ENCODE measurements at regions not wholly inside any gene's neighbourhood (a gene's known extent, or its start where the extent isn't known, plus 50 kb on each side); places are given as distances from the start of the nearest gene placed in this dataset.
"Not testable (repeated sequence)": the region's sequence is repeated elsewhere in the genome, so short reads cannot be mapped to it uniquely, and the experiment has no call there.

GRCh38 chr3:17820704-17821103 lies 78.3 kb upstream of the TBC1D5 start:
- no peak for DNase-seq

- no peak for DNase-seq
Measured at GRCh38 chr3:17820275-17820674, 77.8 kb upstream of the TBC1D5 start.

DNA sequence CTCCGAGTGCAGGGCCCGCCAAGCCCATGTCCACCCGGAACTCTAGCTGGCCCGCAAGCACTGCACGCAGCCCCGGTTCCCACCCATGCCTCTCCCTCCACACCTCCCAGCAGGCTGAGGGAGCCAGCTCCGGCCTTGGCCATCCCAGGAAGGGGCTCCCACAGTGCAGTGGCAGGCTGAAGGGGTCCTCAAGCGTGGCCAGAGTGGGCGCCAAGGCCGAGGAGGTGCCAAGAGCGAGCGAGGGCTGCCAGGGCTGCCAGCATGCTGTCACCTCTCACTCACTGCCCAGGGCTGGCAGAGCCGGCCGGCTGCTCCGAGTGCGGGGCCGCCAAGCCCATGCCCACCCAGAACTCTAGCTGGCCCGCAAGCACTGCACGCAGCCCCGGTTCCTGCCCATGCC lies 75.5 kb upstream of the TBC1D5 start:
- DNase-seq, result not testable (repeated sequence)

GRCh38 chr3:17817545-17817944 lies 75.1 kb upstream of the TBC1D5 start:
- DNase-seq, result no peak

DNA sequence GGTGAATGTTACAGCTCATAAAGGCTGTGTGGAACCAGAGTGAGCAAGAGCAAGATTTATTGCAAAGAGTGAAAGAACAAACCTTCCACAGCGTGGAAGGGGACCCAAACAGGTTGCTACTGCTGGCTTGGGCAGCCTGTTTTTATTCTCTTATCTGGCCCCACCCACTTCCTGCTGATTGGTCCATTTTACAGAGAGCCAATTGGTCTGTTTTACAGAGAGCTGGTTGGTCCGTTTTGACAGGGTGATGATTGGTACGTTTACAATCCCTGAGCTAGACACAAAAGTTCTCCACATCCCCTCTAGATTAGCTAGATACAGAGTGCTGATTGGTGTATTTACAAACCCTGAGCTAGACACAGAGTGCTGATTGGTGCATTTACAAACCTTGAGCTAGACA lies 74.4 kb upstream of the TBC1D5 start:
- DNase-seq, result not testable (repeated sequence)

- DNase-seq, result not testable (repeated sequence)
Measured at GRCh38 chr3:17812328-17812727, 69.9 kb upstream of the TBC1D5 start.

- DNase-seq, result no peak
Measured at GRCh38 chr3:17811646-17812045, 69.2 kb upstream of the TBC1D5 start.

GRCh38 chr3:17810759-17811158 lies 68.3 kb upstream of the TBC1D5 start:
- DNase-seq, result no peak

- no peak for DNase-seq
Measured at GRCh38 chr3:17808994-17809393, 66.6 kb upstream of the TBC1D5 start.

DNA sequence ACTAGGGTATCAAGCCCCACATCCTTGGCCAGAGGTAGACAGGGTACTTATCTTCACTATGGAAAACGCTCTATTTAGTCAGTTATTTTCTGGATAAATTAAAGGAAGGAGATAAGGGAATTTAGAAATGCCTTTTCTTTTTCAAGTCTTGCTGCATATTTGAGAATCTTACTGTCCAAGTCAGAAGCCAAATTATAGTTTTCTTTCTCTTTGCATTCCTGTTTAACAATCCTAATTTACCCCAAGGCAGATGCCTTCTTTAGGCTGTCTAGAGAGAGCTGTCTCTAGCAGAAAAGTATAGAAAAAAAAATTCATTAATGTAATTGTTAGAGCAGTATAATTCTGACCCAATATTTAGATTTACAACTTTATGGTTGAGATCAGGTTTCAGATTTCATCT lies 64.4 kb upstream of the TBC1D5 start:
- no peak for DNase-seq

- peak in 1 of 2 donors; percentile 20 for DNase-seq
Measured at GRCh38 chr3:17806201-17806600, 63.8 kb upstream of the TBC1D5 start.

- no peak for DNase-seq
Measured at GRCh38 chr3:17805461-17805940, 63.1 kb upstream of the TBC1D5 start.

DNA sequence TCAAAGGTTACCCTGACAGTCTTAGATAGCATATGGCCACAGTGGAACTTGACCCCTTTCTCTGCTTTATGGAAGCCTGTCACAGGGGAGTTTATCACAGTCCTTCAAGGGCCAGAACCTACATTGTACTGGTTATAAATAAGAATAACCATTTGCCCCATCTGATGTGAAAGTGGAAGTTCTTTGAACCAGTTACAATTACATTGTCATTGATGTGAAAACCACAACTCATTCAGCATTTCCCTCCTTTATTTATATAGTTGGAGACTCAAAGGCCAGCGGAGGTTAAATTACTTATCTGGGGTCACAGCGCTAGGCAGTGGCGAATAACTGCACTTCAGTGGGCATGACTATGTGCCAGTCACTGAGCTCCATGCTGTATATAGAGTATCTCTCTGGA lies 60.5 kb upstream of the TBC1D5 start:
- no peak for DNase-seq

GRCh38 chr3:17801131-17801530 lies 58.7 kb upstream of the TBC1D5 start:
- no peak for DNase-seq

DNA sequence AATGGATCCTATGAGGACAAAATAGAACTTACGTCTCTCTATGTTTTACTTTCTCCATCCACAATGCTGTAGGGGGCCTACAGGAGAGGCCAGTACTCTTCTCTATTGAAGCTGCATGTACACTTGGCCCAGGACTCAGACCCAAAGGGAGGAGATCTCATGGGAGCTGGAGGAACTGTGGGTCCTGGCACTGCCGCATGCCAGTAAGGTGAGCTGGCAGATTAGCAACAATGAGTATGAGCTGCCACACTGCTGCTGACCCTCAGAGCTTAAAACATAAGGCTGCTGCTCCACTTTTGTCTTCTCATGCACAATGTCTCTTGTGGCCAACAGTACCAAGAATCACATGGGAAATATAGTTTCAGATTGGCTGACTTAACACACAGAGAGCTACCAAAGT lies 57.8 kb upstream of the TBC1D5 start:
- DNase-seq, result no peak

GRCh38 chr3:17799312-17799711 lies 56.9 kb upstream of the TBC1D5 start:
- DNase-seq, result no peak

GRCh38 chr3:17798000-17798399 lies 55.6 kb upstream of the TBC1D5 start:
- DNase-seq, result no peak

- DNase-seq, result no peak
Measured at GRCh38 chr3:17795711-17796110, 53.3 kb upstream of the TBC1D5 start.

- no peak for DNase-seq
Measured at GRCh38 chr3:17795280-17795679, 52.8 kb upstream of the TBC1D5 start.

- DNase-seq, result no peak
Measured at GRCh38 chr3:17793542-17794195, 51.2 kb upstream of the TBC1D5 start.

Measured in CD4-positive, alpha-beta T cell treated with Interferon alpha-2 for 1 hour (primary cell).